Fibroblast of mammary gland (primary cell): ENCODE measurements at regions not wholly inside any gene's neighbourhood (a gene's known extent, or its start where the extent isn't known, plus 50 kb on each side); places are given as distances from the start of the nearest gene placed in this dataset.

ENCODE experiments used
- DNase-seq: peaks from one replicate; pipeline ENCODE4 v3.0.0-alpha.2; 2010; ENCODE audit warnings: low read depth
- H3K4me3 ChIP-seq: 2 replicates; pipeline ENCODE4 v1.5.1; 2011; ENCODE audit warnings: low read depth, mild to moderate bottlenecking, low read length, moderate library complexity; ENCODE audit not compliant: control insufficient read depth
- TF ChIP-seq, protein P1 (sequence below): conservative IDR thresholded peaks from 2 replicates; pipeline ENCODE4 v1.5.1; 2011; ENCODE audit warnings: low read depth, low read length, inconsistent platforms; ENCODE audit not compliant: control insufficient read depth, insufficient read depth

DNA sequence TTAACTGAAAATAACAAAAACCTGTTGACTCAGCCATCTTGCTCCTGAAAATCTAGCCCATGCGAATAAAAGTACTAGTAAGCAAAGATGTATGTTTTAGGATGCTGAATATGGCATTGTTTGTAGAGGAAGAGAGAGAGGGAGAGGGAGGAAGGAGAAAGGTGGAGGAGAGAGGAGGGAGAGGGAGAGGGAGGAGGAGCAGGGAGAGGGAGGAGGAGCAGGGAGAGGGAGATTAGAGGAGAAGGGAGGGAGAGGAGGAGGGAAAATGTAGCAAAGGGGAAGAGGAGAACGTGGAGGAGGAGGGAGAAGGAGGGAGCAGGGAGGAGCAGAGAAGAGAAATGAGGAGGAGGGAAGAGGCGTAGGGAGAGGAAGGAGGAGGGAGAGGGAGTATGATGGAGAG lies 324.5 kb upstream of the EEF2KMT start:
- H3K4me3 ChIP-seq: no peak overlapping the region
- TF ChIP-seq, protein P1, sequence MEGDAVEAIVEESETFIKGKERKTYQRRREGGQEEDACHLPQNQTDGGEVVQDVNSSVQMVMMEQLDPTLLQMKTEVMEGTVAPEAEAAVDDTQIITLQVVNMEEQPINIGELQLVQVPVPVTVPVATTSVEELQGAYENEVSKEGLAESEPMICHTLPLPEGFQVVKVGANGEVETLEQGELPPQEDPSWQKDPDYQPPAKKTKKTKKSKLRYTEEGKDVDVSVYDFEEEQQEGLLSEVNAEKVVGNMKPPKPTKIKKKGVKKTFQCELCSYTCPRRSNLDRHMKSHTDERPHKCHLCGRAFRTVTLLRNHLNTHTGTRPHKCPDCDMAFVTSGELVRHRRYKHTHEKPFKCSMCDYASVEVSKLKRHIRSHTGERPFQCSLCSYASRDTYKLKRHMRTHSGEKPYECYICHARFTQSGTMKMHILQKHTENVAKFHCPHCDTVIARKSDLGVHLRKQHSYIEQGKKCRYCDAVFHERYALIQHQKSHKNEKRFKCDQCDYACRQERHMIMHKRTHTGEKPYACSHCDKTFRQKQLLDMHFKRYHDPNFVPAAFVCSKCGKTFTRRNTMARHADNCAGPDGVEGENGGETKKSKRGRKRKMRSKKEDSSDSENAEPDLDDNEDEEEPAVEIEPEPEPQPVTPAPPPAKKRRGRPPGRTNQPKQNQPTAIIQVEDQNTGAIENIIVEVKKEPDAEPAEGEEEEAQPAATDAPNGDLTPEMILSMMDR: no peak
- no peak for DNase-seq

DNA sequence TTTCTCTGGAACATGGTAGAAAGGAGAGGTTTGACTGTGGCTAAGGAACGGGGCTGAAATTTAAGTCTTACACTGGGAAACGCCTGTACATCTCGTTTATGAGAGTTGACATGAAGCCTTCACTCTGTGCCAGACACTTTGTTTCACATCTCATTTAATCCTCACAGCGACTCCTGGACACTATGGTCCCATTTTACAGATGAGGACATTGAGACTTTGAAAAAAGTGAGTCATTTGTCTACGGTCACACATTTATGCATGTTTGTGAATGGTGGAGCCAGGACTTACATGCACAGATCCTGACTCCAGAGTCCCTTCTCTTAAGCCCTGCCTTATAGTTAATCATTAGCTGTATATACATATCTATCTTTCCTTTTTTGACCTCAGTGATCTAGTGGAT lies 318.4 kb upstream of the EEF2KMT start:
- H3K4me3 ChIP-seq: no peak overlapping the region
- TF ChIP-seq, protein P1: no peak
- DNase-seq: no peak

DNA sequence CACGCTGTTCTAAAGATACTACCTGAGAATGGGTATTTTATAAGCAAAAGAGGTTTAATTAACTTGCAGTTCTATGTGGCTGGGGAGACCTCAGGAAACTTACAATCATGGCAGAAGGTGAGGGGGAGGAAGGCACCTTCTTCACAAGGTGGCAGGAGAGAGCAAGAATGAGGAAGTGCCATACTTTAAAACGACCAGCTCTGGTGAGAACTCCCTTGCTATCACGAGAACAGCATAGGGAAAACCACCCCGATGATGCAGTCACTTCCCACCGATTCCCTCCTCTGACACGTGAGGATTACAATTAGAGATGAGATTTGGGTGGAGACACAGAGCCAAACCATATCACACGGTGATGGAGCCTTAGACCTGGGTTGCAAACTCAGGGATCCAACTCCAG lies 317.5 kb upstream of the EEF2KMT start:
- TF ChIP-seq, protein P1: no peak
- no peak for DNase-seq
- no peak overlapping the region for H3K4me3 ChIP-seq

DNA sequence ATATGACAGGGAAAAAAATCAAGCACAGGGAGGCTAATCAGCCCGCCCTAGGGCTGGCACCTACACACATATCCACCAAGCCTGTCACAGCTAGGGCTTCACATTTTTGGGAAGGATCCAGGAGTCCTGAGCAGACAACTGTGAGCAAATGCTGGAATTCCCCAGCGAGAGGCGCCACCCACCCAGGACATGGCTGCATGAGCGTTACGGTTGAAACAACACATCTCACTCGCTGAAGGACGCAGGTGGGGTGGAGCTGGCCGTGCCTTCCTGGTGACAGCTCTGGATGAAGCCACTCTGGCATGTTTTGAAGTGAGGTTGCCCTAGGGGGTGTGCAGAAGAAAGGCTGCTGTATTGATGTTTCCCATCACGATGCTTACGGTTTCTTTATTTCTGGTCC lies 315.1 kb upstream of the EEF2KMT start:
- TF ChIP-seq, protein P1: no peak
- DNase-seq: no peak
- no peak overlapping the region for H3K4me3 ChIP-seq

DNA sequence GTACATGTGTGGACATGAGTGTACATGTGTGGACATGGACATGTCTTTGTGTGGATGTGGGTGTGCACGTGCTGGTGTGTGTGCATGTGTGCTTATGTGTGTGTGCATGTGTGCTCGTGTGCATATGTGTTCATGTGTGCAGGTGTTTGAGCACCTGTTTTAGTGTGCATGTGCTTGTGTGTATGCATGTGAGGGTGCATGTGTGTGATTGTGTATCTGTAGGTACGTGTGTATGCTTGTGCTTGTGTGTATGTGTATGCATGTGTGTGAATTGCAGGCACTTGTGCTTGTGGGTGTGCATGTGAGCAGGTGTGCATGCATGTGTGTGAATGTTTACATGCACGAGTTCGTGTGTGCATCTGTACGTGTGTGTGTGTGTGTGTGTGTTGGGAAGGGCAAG lies 300.6 kb upstream of the EEF2KMT start:
- TF ChIP-seq, protein P1: no peak
- no peak overlapping the region for H3K4me3 ChIP-seq
- no peak for DNase-seq

DNA sequence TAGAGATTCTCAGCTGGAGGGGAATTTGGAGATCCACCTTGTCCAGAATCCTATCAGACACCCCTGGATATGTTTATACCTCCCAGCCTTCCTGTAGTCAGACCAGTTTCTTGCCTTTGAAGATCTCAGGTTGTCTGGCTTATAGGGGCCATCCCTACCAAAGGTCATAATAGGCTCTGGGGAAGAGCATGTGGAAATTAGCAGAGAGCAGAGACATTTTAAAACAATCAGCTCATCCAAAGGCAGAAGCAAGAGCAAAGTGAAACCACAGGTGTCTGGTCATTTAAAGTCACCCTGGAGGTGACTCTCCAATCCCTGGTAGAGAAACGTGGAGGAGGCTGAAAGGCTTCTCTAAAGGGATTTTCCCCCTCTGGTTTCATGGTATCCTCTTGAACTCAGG lies 299.3 kb upstream of the EEF2KMT start:
- no peak for DNase-seq
- no peak overlapping the region for H3K4me3 ChIP-seq
- TF ChIP-seq, protein P1: no peak

DNA sequence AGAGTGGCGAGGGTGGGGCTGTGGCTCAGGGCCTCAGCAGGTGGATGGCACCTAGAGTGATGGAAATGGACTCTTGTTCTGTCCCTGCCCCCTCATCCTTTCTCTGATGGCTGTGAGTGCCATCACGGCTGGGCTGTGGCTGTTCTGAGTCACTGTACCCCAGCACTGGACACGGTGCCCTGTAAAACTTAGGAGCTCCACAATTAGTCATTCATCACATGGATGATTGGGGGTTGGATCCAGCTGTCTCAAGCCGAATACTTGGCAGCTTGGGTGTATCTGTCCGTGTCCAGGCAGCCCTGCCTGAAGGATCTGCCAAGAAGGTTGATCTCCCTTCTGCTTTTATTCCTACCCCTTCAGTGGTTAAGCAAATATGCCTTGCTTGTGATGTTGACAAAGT lies 295.5 kb upstream of the EEF2KMT start:
- H3K4me3 ChIP-seq: no peak overlapping the region
- DNase-seq: no peak
- TF ChIP-seq, protein P1: no peak
